Neural cell (in vitro differentiated cells): ENCODE measurements at regions not wholly inside any gene's neighbourhood (a gene's known extent, or its start where the extent isn't known, plus 50 kb on each side); places are given as distances from the start of the nearest gene placed in this dataset.

ENCODE experiments used
- H2AFZ ChIP-seq: fragments of 200-600, 300-800 bp; sonication (generic), shearing (Covaris generic); 2 replicates; pipeline ENCODE4 v1.6.0; 2014; ENCODE audit warnings: low read depth, mild to moderate bottlenecking, antibody characterized with exemption, low read length, moderate library complexity
- H3F3A ChIP-seq: fragments of 200-600 bp; shearing (Covaris generic); 2 replicates; pipeline ENCODE4 v1.6.1; 2016; ENCODE audit warnings: mild to moderate bottlenecking, moderate library complexity, mixed read lengths, antibody characterized with exemption, low read length; ENCODE audit not compliant: insufficient read depth, poor library complexity, severe bottlenecking
- H3K27ac ChIP-seq: fragments of 200-600, 300-800 bp; sonication (generic), shearing (Covaris generic); 2 replicates; pipeline ENCODE4 v1.5.1; 2014; ENCODE audit warnings: mild to moderate bottlenecking, low read length, moderate library complexity
- H3K27me3 ChIP-seq: fragments of 300-800, 200-600 bp; sonication (generic), shearing (Covaris generic); 2 replicates; pipeline ENCODE4 v1.6.0; 2014; ENCODE audit warnings: mild to moderate bottlenecking, low read depth, low read length, moderate library complexity; ENCODE audit not compliant: insufficient read depth
- H3K36me3 ChIP-seq: fragments of 300-800, 200-600 bp; sonication (generic), shearing (Covaris generic); 2 replicates; pipeline ENCODE4 v1.5.1; 2014; ENCODE audit warnings: mild to moderate bottlenecking, antibody characterized with exemption, low read length, moderate library complexity; ENCODE audit not compliant: insufficient read depth
- H3K4me2 ChIP-seq: fragments of 300-800, 200-600 bp; sonication (generic), shearing (Covaris generic); 2 replicates; pipeline ENCODE4 v1.6.0; 2014; ENCODE audit warnings: mild to moderate bottlenecking, low read length
- H3K4me3 ChIP-seq: fragments of 300-800, 200-600 bp; sonication (generic), shearing (Covaris generic); 2 replicates; pipeline ENCODE4 v1.5.1; 2014; ENCODE audit warnings: mild to moderate bottlenecking, low read length, moderate library complexity
- H3K79me2 ChIP-seq: fragments of 200-600 bp; shearing (Covaris generic); replicated peaks from 2 replicates; pipeline ENCODE4 v1.6.0; 2014; ENCODE audit warnings: mild to moderate bottlenecking, low read length, moderate library complexity; ENCODE audit not compliant: insufficient read depth
- H3K9ac ChIP-seq: fragments of 300-800, 200-600 bp; sonication (generic), shearing (Covaris generic); 2 replicates; pipeline ENCODE4 v1.6.1; 2016; ENCODE audit warnings: mild to moderate bottlenecking, low read length, mixed read lengths
- H3K9me2 ChIP-seq: fragments of 200-600 bp; shearing (Covaris generic); 2 replicates; pipeline ENCODE4 v1.6.1; 2016; ENCODE audit warnings: mild to moderate bottlenecking, low read length, mixed read lengths; ENCODE audit not compliant: insufficient read depth
- H3K9me3 ChIP-seq: fragments of 200-600, 300-800 bp; sonication (generic), shearing (Covaris generic); 2 replicates; pipeline ENCODE4 v1.6.1; 2016; ENCODE audit warnings: mild to moderate bottlenecking, mixed run types, low read length, moderate library complexity, mixed read lengths
- H4K20me1 ChIP-seq: fragments of 200-600 bp; shearing (Covaris generic); 2 replicates; pipeline ENCODE4 v1.6.1; 2016; ENCODE audit warnings: mild to moderate bottlenecking, mixed run types; ENCODE audit not compliant: insufficient read depth
- EP300 ChIP-seq: fragments of 450-650 bp; conservative IDR thresholded peaks from 2 replicates; pipeline ENCODE4 v1.6.1; 2014; ENCODE audit warnings: antibody characterized with exemption, mild to moderate bottlenecking, moderate library complexity; ENCODE audit not compliant: poor library complexity, severe bottlenecking
- EZH2 ChIP-seq: fragments of 200-600, 300-800 bp; shearing (Covaris generic), sonication (generic); IDR thresholded peaks from 2 replicates; pipeline ENCODE4 v1.6.1; 2014; ENCODE audit warnings: antibody characterized with exemption, low read length, borderline replicate concordance, mild to moderate bottlenecking; ENCODE audit not compliant: insufficient read depth, poor library complexity, severe bottlenecking
- MXI1 ChIP-seq: fragments of 450-650 bp; conservative IDR thresholded peaks from 2 replicates; pipeline ENCODE4 v1.6.1; 2014; ENCODE audit warnings: antibody characterized with exemption, mild to moderate bottlenecking; ENCODE audit not compliant: poor library complexity, severe bottlenecking
- POLR2AphosphoS5 ChIP-seq: IDR thresholded peaks from 2 replicates; pipeline ENCODE4 v1.6.1; 2012
- RAD21 ChIP-seq: fragments of 450-650 bp; conservative IDR thresholded peaks from 2 replicates; pipeline ENCODE4 v1.6.1; 2014; ENCODE audit warnings: antibody characterized with exemption, mild to moderate bottlenecking, moderate library complexity
- REST ChIP-seq: IDR thresholded peaks from 2 replicates; pipeline ENCODE4 v1.6.1; 2012; ENCODE audit warnings: borderline replicate concordance
- SMC3 ChIP-seq: fragments of 450-650 bp; conservative IDR thresholded peaks from 2 replicates; pipeline ENCODE4 v1.6.1; 2014; ENCODE audit warnings: antibody characterized with exemption, mild to moderate bottlenecking, moderate library complexity; ENCODE audit not compliant: poor library complexity
- TAF1 ChIP-seq: IDR thresholded peaks from 2 replicates; pipeline ENCODE4 v1.6.1; 2012; ENCODE audit warnings: low read depth

GRCh38 chr6:170063851-170064602 is 226.9 kb downstream of the DLL1 start:
- H4K20me1 ChIP-seq: no peaks in the 10 kb centered on the region
- H3K9me2 ChIP-seq: no peaks in the 10 kb centered on the region
- no peaks in the 10 kb centered on the region for H3K27me3 ChIP-seq
- H3K79me2 ChIP-seq: no peaks in the 10 kb centered on the region
- H3F3A ChIP-seq: no peaks in the 10 kb centered on the region
- H3K36me3 ChIP-seq: no peaks in the 10 kb centered on the region
- H2AFZ ChIP-seq: no peak overlapping the region
- TF ChIP-seq EP300: no peak
- TF ChIP-seq EZH2: no peak
- no peak for TF ChIP-seq MXI1
- H3K4me3 ChIP-seq: no peak overlapping the region
- H3K9me3 ChIP-seq: no peaks in the 10 kb centered on the region
- no peak overlapping the region for H3K4me2 ChIP-seq
- no peak overlapping the region for H3K27ac ChIP-seq
- H3K9ac ChIP-seq: no peak overlapping the region

- Histone ChIP-seq H3K4me2 (no peak overlapping the region), H3K4me3 (no peak overlapping the region)
- TF ChIP-seq MXI1 (no peak), REST (no peak), SMC3 (no peak), EZH2 (no peak), RAD21 (no peak), TAF1 (no peak), POLR2AphosphoS5 (no peak), EP300 (no peak)
Measured at GRCh38 chr6:170063431-170063830, 227.4 kb downstream of the DLL1 start.

GRCh38 chr6:170062915-170063241 is 228.0 kb downstream of the DLL1 start:
- Histone ChIP-seq H3K27me3 (no peaks in the 10 kb centered on the region), H3K9me2 (no peaks in the 10 kb centered on the region)

More at GRCh38 chr6:170063431-170063830, 227.4 kb downstream of the DLL1 start:
- Histone ChIP-seq H3K9me2 (no peaks in the 10 kb centered on the region), H3F3A (no peaks in the 10 kb centered on the region), H2AFZ (no peak overlapping the region), H4K20me1 (no peaks in the 10 kb centered on the region), H3K27ac (no peak overlapping the region), H3K36me3 (no peaks in the 10 kb centered on the region), H3K79me2 (no peaks in the 10 kb centered on the region), H3K9me3 (no peaks in the 10 kb centered on the region), H3K27me3 (no peaks in the 10 kb centered on the region), H3K9ac (no peak overlapping the region)

More at GRCh38 chr6:170062915-170063241, 228.0 kb downstream of the DLL1 start:
- H3K27ac ChIP-seq: no peak overlapping the region
- no peaks in the 10 kb centered on the region for H3K9me3 ChIP-seq
- H3K79me2 ChIP-seq: no peaks in the 10 kb centered on the region
- no peak for TF ChIP-seq REST
- TF ChIP-seq TAF1: no peak
- no peak for TF ChIP-seq EZH2
- TF ChIP-seq EP300: no peak
- H3F3A ChIP-seq: no peaks in the 10 kb centered on the region
- H3K4me2 ChIP-seq: no peak overlapping the region
- no peaks in the 10 kb centered on the region for H3K36me3 ChIP-seq
- H4K20me1 ChIP-seq: no peaks in the 10 kb centered on the region
- H3K9ac ChIP-seq: no peak overlapping the region
- H2AFZ ChIP-seq: no peak overlapping the region
- no peak overlapping the region for H3K4me3 ChIP-seq
